ENCODE measurements at regions not wholly inside any gene's neighbourhood (a gene's known extent, or its start where the extent isn't known, plus 50 kb on each side); places are given as distances from the start of the nearest gene placed in this dataset.

- TF ChIP-seq, protein P1, sequence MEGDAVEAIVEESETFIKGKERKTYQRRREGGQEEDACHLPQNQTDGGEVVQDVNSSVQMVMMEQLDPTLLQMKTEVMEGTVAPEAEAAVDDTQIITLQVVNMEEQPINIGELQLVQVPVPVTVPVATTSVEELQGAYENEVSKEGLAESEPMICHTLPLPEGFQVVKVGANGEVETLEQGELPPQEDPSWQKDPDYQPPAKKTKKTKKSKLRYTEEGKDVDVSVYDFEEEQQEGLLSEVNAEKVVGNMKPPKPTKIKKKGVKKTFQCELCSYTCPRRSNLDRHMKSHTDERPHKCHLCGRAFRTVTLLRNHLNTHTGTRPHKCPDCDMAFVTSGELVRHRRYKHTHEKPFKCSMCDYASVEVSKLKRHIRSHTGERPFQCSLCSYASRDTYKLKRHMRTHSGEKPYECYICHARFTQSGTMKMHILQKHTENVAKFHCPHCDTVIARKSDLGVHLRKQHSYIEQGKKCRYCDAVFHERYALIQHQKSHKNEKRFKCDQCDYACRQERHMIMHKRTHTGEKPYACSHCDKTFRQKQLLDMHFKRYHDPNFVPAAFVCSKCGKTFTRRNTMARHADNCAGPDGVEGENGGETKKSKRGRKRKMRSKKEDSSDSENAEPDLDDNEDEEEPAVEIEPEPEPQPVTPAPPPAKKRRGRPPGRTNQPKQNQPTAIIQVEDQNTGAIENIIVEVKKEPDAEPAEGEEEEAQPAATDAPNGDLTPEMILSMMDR (IDR thresholded peaks at IDR 0.05), result no peak
- no peak for TF ChIP-seq POLR2A (IDR thresholded peaks at IDR 0.05)
These were observed 912.3 kb upstream of the WWC1 start for GRCh38 chr5:167378894-167379723.
